Nephron progenitor cell (in vitro differentiated cells): ENCODE measurements at regions not wholly inside any gene's neighbourhood (a gene's known extent, or its start where the extent isn't known, plus 50 kb on each side); places are given as distances from the start of the nearest gene placed in this dataset.

Experiments
- DNase-seq: peaks from one replicate; pipeline ENCODE4 v3.0.0; 2021
- H3K27ac Mint-ChIP-seq: 2 replicates; pipeline ENCODE4 v1.8.0; 2021; ENCODE audit warnings: mild to moderate bottlenecking, moderate library complexity, mixed read lengths
- H3K27me3 Mint-ChIP-seq: 2 replicates; pipeline ENCODE4 v1.8.0; 2021; ENCODE audit warnings: mild to moderate bottlenecking, low read depth, mixed read lengths; ENCODE audit not compliant: poor library complexity
- H3K36me3 Mint-ChIP-seq: 2 replicates; pipeline ENCODE4 v1.8.0; 2021; ENCODE audit warnings: low read depth, mixed read lengths
- H3K4me1 Mint-ChIP-seq: 2 replicates; pipeline ENCODE4 v1.8.0; 2021; ENCODE audit warnings: mixed read lengths
- H3K4me3 Mint-ChIP-seq: 2 replicates; pipeline ENCODE4 v1.8.0; 2021; ENCODE audit warnings: mild to moderate bottlenecking, moderate library complexity, mixed read lengths
- H3K9me3 Mint-ChIP-seq: 2 replicates; pipeline ENCODE4 v1.8.0; 2021; ENCODE audit warnings: mild to moderate bottlenecking, moderate library complexity, mixed read lengths
- CTCF ChIP-seq: fragments of 200-600 bp; sonication (generic); IDR thresholded peaks from 2 replicates; pipeline ENCODE4 v1.5.0; 2021; ENCODE audit warnings: antibody characterized with exemption

- H3K4me1 Mint-ChIP-seq, result peaks cover 10% of the 10 kb centered on the region
- no peaks in the 10 kb centered on the region for H3K9me3 Mint-ChIP-seq
- no peak overlapping the region for H3K27ac Mint-ChIP-seq
- no peak for DNase-seq
- H3K27me3 Mint-ChIP-seq, result peaks cover 23% of the 10 kb centered on the region
- H3K36me3 Mint-ChIP-seq, result no peaks in the 10 kb centered on the region
- no peak for TF ChIP-seq CTCF
- H3K4me3 Mint-ChIP-seq, result no peak overlapping the region
These were observed 74.8 kb upstream of the SLC34A2 start for GRCh38 chr4:25580633-25581467.

DNA sequence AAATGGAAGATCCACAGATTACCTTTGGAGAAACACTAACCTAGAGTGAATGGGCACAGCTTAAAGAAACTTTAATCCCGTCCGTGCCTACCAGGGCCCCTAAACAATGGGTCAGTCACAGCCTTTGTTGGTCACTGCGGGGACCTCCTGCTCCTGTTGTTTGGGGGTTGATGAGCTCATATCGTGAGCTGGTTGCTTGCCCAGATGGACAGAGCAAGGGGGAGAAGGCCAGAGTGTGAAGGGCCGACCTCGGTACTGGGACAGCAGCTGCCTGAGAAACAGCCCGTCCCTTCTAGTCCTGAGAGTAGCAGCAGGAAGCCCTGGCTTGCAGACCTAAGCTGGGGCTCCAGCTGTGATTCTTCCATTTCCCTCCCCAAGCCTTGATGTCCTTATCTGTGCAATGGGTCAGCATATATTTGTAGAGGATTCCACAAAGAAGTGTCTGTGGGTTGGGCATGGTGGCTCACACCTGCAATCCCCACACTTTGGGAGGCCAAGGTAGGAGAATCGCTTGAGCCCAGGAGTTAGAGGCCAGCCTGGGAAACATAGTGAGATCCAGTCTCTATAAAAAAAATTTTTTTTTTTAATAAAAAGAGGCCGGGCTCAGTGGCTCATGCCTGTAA, 69.6 kb upstream of the SLC34A2 start:
- peaks cover 12% of the 10 kb centered on the region for H3K27me3 Mint-ChIP-seq
- H3K36me3 Mint-ChIP-seq, result no peaks in the 10 kb centered on the region
- H3K4me1 Mint-ChIP-seq, result peaks cover 12% of the 10 kb centered on the region
- H3K4me3 Mint-ChIP-seq, result no peak overlapping the region
- H3K27ac Mint-ChIP-seq, result no peak overlapping the region
- H3K9me3 Mint-ChIP-seq, result no peaks in the 10 kb centered on the region
- no peak for DNase-seq
- no peak for TF ChIP-seq CTCF

- no peak for DNase-seq
- TF ChIP-seq CTCF, result no peak
- H3K4me1 Mint-ChIP-seq, result peaks cover 12% of the 10 kb centered on the region
- no peak overlapping the region for H3K4me3 Mint-ChIP-seq
- H3K36me3 Mint-ChIP-seq, result no peaks in the 10 kb centered on the region
- peaks cover 2% of the 10 kb centered on the region for H3K27me3 Mint-ChIP-seq
- H3K9me3 Mint-ChIP-seq, result no peaks in the 10 kb centered on the region
- H3K27ac Mint-ChIP-seq, result no peak overlapping the region
These were observed 67.4 kb upstream of the SLC34A2 start for GRCh38 chr4:25588206-25588605.

- H3K9me3 Mint-ChIP-seq, result peaks cover 10% of the 10 kb centered on the region
- peaks cover 6% of the 10 kb centered on the region for H3K4me1 Mint-ChIP-seq
- H3K36me3 Mint-ChIP-seq, result no peaks in the 10 kb centered on the region
- H3K27ac Mint-ChIP-seq, result no peak overlapping the region
- no peak for DNase-seq
- H3K4me3 Mint-ChIP-seq, result no peak overlapping the region
- H3K27me3 Mint-ChIP-seq, result peaks cover 2% of the 10 kb centered on the region
- no peak for TF ChIP-seq CTCF
These were observed 65.5 kb upstream of the SLC34A2 start for GRCh38 chr4:25590171-25590570.

- H3K4me1 Mint-ChIP-seq, result peaks cover 3% of the 10 kb centered on the region
- H3K9me3 Mint-ChIP-seq, result peaks cover 33% of the 10 kb centered on the region
- no peak overlapping the region for H3K4me3 Mint-ChIP-seq
- TF ChIP-seq CTCF, result no peak
- H3K27ac Mint-ChIP-seq, result no peak overlapping the region
- peaks cover 2% of the 10 kb centered on the region for H3K27me3 Mint-ChIP-seq
- no peak for DNase-seq
- no peaks in the 10 kb centered on the region for H3K36me3 Mint-ChIP-seq
These were observed 62.9 kb upstream of the SLC34A2 start for GRCh38 chr4:25592736-25593135.
